Motor neuron (in vitro differentiated cells): ENCODE measurements at regions not wholly inside any gene's neighbourhood (a gene's known extent, or its start where the extent isn't known, plus 50 kb on each side); places are given as distances from the start of the nearest gene placed in this dataset.
A peak's percentile ranks its signal among the peaks of the same experiment; 100 is the strongest.

Experiments used
- ATAC-seq, 8 experiments: fragments of 200-7000 bp; cut with Tn5 transposase; replicated peaks in 6 of 8; 2 replicates each; pipeline ENCODE4 v1.8.0; 2021; ENCODE audit warnings: mild to moderate bottlenecking in 8 of 8, moderate library complexity in 8 of 8
- H3K27ac ChIP-seq, 2 donors: fragments of 250-450 bp; sonication (Bioruptor Pico); 2 replicates each; pipeline ENCODE4 v1.9.0; 2021; ENCODE audit warnings: antibody characterized with exemption in 2 of 2, mild to moderate bottlenecking in 2 of 2, moderate library complexity in 1 of 2
- H3K4me1 ChIP-seq, 2 donors: fragments of 250-450 bp; sonication (Bioruptor Pico); replicated peaks in 1 of 2; 2 replicates each; pipeline ENCODE4 v1.6.1; 2021; ENCODE audit warnings: antibody characterized with exemption in 2 of 2, mild to moderate bottlenecking in 2 of 2, moderate library complexity in 1 of 2
- H3K4me3 ChIP-seq, 5 donors: fragments of 250-450 bp; sonication (Bioruptor Pico); 2 replicates each; pipeline ENCODE4 v1.9.0; 2021; ENCODE audit warnings: antibody characterized with exemption in 5 of 5, mild to moderate bottlenecking in 5 of 5, moderate library complexity in 4 of 5
- WGBS, 10 experiments: fragments of 450-650 bp; shearing (Covaris generic); methylation state at CpG; one replicate each; pipeline ENCODE4 v1.0.0; 2022; 5-methylcytosine and 5-hydroxymethylcytosine counted together
- in situ Hi-C, 9 experiments: fragments of 400-800 bp; cut with MboI; loops; one replicate each; pipeline ENCODE4 v1.15.0; 2021; ENCODE audit warnings: low sequenced_read_pairs in 9 of 9, low pct_unique_long_range_greater_than_20kb in 2 of 9; ENCODE audit not compliant: unreplicated experiment in 9 of 9

GRCh38 chr18:24991141-24992060 is 360.6 kb downstream of the ZNF521 start:
- Histone ChIP-seq H3K27ac (no peak overlapping the region), H3K4me1 (peaks cover 33 to 51% of the 10 kb centered on the region in 2 donors), H3K4me3 (no peak overlapping the region)
- in situ Hi-C loops = no loop called here
- 43 to 100% (median 79%) methylated on average over 1 to 12 of the region's 14 CpGs; no CpG with 5 or more reads in 2 of the 10 experiments for WGBS, 10 experiments
- no peak for ATAC-seq

- H3K4me1 ChIP-seq = peaks cover 22 to 40% of the 10 kb centered on the region in 2 donors
- H3K4me3 ChIP-seq = no peak overlapping the region
- no peak for ATAC-seq
- no peak overlapping the region for H3K27ac ChIP-seq
- 40 to 100% (median 100%) methylated on average over 1 to 2 of the region's 2 CpGs; no CpG with 5 or more reads in 5 of the 10 experiments for whole genome bisulfite sequencing, 10 experiments
- in situ Hi-C loops = no loop called here
Measured at GRCh38 chr18:24992491-24992890, 359.5 kb downstream of the ZNF521 start.

- peaks cover 12 to 36% of the 10 kb centered on the region in 2 donors for H3K4me1 ChIP-seq
- WGBS, 10 experiments = 46 to 77% (median 69%) methylated on average over 2 to 6 of the region's 6 CpGs; no CpG with 5 or more reads in 1 of the 10 experiments
- in situ Hi-C loops = no loop called here
- peak in 5 of 8 experiments; percentile 68 to 98 (median 97) for ATAC-seq
- peak overlapping the region in 1 of 2 donors; percentile 0 for H3K27ac ChIP-seq
- H3K4me3 ChIP-seq = no peak overlapping the region
Measured at GRCh38 chr18:24993628-24994027, 358.3 kb downstream of the ZNF521 start.

GRCh38 chr18:24995056-24995455 is 356.9 kb downstream of the ZNF521 start:
- in situ Hi-C loops = no loop called here
- Histone ChIP-seq H3K27ac (no peak overlapping the region), H3K4me1 (peaks cover 9 to 34% of the 10 kb centered on the region in 2 donors), H3K4me3 (no peak overlapping the region)
- no peak for ATAC-seq
- WGBS, 10 experiments = 50 to 100% (median 93%) methylated on average over 1 to 4 of the region's 4 CpGs; no CpG with 5 or more reads in 1 of the 10 experiments

- no peak overlapping the region for H3K4me3 ChIP-seq
- no peak for ATAC-seq
- WGBS, 10 experiments = 57 to 100% (median 90%) methylated on average over 1 to 2 of the region's 2 CpGs
- in situ Hi-C loops = no loop called here
- H3K4me1 ChIP-seq = peaks cover 2 to 27% of the 10 kb centered on the region in 2 donors
- H3K27ac ChIP-seq = no peak overlapping the region
Measured at GRCh38 chr18:24995755-24996154, 356.2 kb downstream of the ZNF521 start.

GRCh38 chr18:24999650-25000267 is 352.2 kb downstream of the ZNF521 start:
- Histone ChIP-seq H3K4me3 (no peak overlapping the region), H3K27ac (no peak overlapping the region), H3K4me1 (peaks cover 0 to under 1% of the 10 kb centered on the region in 2 donors)
- ATAC-seq = no peak
- in situ Hi-C loops = no loop called here
- 67 to 95% (median 88%) methylated on average over 2 to 3 of the region's 3 CpGs for WGBS, 10 experiments

GRCh38 chr18:25001803-25002202 is 350.2 kb downstream of the ZNF521 start:
- Histone ChIP-seq H3K4me3 (no peak overlapping the region), H3K4me1 (no peaks in the 10 kb centered on the region), H3K27ac (no peak overlapping the region)
- WGBS, 10 experiments = 60 to 100% (median 96%) methylated on average over 2 of the region's 2 CpGs; no CpG with 5 or more reads in 1 of the 10 experiments
- in situ Hi-C loops = no loop called here
- ATAC-seq = no peak

- in situ Hi-C loops = no loop called here
Measured at GRCh38 chr18:25005541-25006403, 346.2 kb downstream of the ZNF521 start.

GRCh38 chr18:25010623-25011374 is 341.2 kb downstream of the ZNF521 start:
- ATAC-seq = no peak
- in situ Hi-C loops = no loop called here
- Histone ChIP-seq H3K27ac (no peak overlapping the region), H3K4me3 (no peak overlapping the region), H3K4me1 (peaks cover 0 to 6% of the 10 kb centered on the region in 2 donors)
- 17 to 100% (median 81%) methylated on average over 1 to 4 of the region's 4 CpGs; no CpG with 5 or more reads in 3 of the 10 experiments for WGBS, 10 experiments

More at GRCh38 chr18:25005541-25006403, 346.2 kb downstream of the ZNF521 start:
- ATAC-seq = peak in 3 of 8 experiments; percentile 93 to 96 (median 96)
- no peak overlapping the region for H3K4me3 ChIP-seq
- 0 to 95% (median 52%) methylated on average over 1 to 6 of the region's 6 CpGs; no CpG with 5 or more reads in 2 of the 10 experiments for WGBS, 10 experiments
- no peak overlapping the region for H3K27ac ChIP-seq
- H3K4me1 ChIP-seq = no peaks in the 10 kb centered on the region
